ENCODE measurements at regions not wholly inside any gene's neighbourhood (a gene's known extent, or its start where the extent isn't known, plus 50 kb on each side); places are given as distances from the start of the nearest gene placed in this dataset.

- no peak for TF ChIP-seq CTCF (IDR thresholded peaks at IDR 0.05 in 2 of 3, conservative IDR thresholded peaks at IDR 0.05 in 1 of 3; ENCODE audit: borderline replicate concordance in 1 of 3, insufficient read depth in 1 of 3, low read depth in 2 of 3, low read length in 2 of 3)
- TF ChIP-seq ATF3 (IDR thresholded peaks at IDR 0.05), result no peak
- no peak for TF ChIP-seq YY1 (IDR thresholded peaks at IDR 0.05; ENCODE audit: extremely low read depth, insufficient replicate concordance, low read depth, low read length)
- TF ChIP-seq CEBPB (IDR thresholded peaks at IDR 0.05; ENCODE audit: low read depth), result no peak
- TF ChIP-seq EGR1 (IDR thresholded peaks at IDR 0.05; ENCODE audit: low read depth), result no peak
- TF ChIP-seq POLR2A (IDR thresholded peaks at IDR 0.05; ENCODE audit: borderline replicate concordance, extremely low read depth, insufficient read depth, insufficient read length), result no peak
- TF ChIP-seq EZH2 (IDR thresholded peaks at IDR 0.05), result no peak
- no peak for TF ChIP-seq ZNF274 (IDR thresholded peaks at IDR 0.05; ENCODE audit: low read depth, low read length)
Measured at GRCh38 chr10:129122846-129123245, 344.2 kb upstream of the MGMT start.
